ENCODE measurements at regions not wholly inside any gene's neighbourhood (a gene's known extent, or its start where the extent isn't known, plus 50 kb on each side); places are given as distances from the start of the nearest gene placed in this dataset.

DNA sequence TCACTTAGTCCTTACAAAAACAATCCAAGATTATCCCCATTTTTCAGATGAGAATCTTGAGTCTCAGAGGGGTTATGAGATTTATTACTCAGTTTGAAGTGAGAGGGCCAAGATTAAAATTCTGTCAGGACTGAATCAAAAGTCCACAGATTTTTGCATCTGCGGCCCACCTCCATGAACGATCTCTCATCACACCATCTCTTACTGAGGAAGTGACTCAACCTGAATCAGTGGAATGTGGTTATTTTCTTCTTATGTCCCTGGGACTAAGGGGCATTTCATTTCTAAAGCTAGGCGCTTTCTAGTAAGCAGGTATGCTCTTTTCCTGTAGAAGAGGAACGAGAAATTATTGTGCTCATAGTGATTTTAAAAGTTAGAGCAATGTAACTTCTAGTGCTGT lies 360.3 kb upstream of the SPHKAP start:
- TF ChIP-seq CTCF (IDR thresholded peaks at IDR 0.05; ENCODE audit: borderline replicate concordance): no peak
- DNase-seq: no peak
- peaks cover 13% of the 10 kb centered on the region for H3K4me1 ChIP-seq
- no peak overlapping the region for H3K4me3 ChIP-seq
- no peaks in the 10 kb centered on the region for H3K36me3 ChIP-seq
- H3K27me3 ChIP-seq (ENCODE audit: low read depth): no peaks in the 10 kb centered on the region
- peaks cover 13% of the 10 kb centered on the region for H3K9me3 ChIP-seq (replicated peaks)
- intact Hi-C loops (cut with micrococcal nuclease): no loop called here
- H3K27ac ChIP-seq (replicated peaks): no peak overlapping the region

DNA sequence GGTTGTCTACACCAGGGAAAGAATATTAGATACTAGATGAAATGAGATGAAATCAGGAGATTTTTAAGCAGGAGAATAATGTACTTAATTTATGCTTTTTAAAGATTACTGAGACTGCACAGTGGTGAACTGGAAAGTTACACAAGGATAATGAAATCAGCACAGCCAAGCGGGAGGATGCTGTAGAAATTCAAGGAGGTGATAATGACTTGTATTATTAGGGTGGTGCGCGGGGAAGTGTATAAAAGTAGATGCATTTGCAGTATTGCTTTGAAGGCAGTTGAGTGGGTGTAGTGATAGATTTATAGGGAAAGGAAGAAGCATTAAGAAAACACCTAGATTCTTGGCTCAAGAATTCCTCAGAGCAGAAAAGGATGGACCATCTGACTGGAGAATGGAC lies 359.5 kb upstream of the SPHKAP start:
- TF ChIP-seq CTCF (IDR thresholded peaks at IDR 0.05; ENCODE audit: borderline replicate concordance): no peak
- no peak for DNase-seq
- intact Hi-C loops (cut with micrococcal nuclease): no loop called here

GRCh38 chr2:228535396-228535795 lies 353.9 kb upstream of the SPHKAP start:
- Histone ChIP-seq H3K4me3 (no peak overlapping the region), H3K36me3 (no peaks in the 10 kb centered on the region), H3K9me3 (replicated peaks) (peaks cover 28% of the 10 kb centered on the region), H3K27ac (replicated peaks) (no peak overlapping the region), H3K27me3 (ENCODE audit: low read depth) (no peaks in the 10 kb centered on the region), H3K4me1 (no peaks in the 10 kb centered on the region)
- intact Hi-C loops (cut with micrococcal nuclease): no loop called here
- no peak for TF ChIP-seq CTCF (IDR thresholded peaks at IDR 0.05; ENCODE audit: borderline replicate concordance)
- no peak for DNase-seq

More for the DNA sequence above, 359.5 kb upstream of the SPHKAP start:
- H3K27ac ChIP-seq (replicated peaks): no peak overlapping the region
- H3K36me3 ChIP-seq: no peaks in the 10 kb centered on the region
- no peak overlapping the region for H3K4me3 ChIP-seq
- H3K9me3 ChIP-seq (replicated peaks): peaks cover 13% of the 10 kb centered on the region
- no peaks in the 10 kb centered on the region for H3K27me3 ChIP-seq (ENCODE audit: low read depth)
- H3K4me1 ChIP-seq: peaks cover 13% of the 10 kb centered on the region

DNA sequence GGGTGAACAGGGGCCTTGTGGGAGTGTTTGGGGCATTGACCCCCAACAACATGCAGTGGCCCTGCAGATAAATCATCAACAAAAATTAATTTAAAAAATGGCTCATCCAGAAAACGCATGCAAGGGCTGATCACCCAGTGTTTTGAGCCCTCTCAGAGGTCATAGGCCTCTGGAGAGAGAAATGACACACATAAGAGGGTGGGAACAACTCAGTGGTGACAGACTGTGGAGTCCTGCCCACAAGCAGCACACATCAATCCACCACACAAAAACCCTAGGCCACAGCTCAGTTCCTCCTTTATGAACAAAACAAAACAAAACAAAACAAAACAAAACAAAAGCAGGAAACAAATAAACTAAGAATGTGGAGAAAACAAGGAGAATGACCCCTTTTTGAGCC lies 351.7 kb upstream of the SPHKAP start:
- no peak for TF ChIP-seq CTCF (IDR thresholded peaks at IDR 0.05; ENCODE audit: borderline replicate concordance)
- H3K4me1 ChIP-seq: no peaks in the 10 kb centered on the region
- intact Hi-C loops (cut with micrococcal nuclease): no loop called here
- H3K27me3 ChIP-seq (ENCODE audit: low read depth): no peaks in the 10 kb centered on the region
- no peak overlapping the region for H3K4me3 ChIP-seq
- no peaks in the 10 kb centered on the region for H3K36me3 ChIP-seq
- no peak for DNase-seq
- H3K27ac ChIP-seq (replicated peaks): no peak overlapping the region
- H3K9me3 ChIP-seq (replicated peaks): peaks cover 28% of the 10 kb centered on the region

- intact Hi-C loops (cut with micrococcal nuclease): no loop called here
- H3K9me3 ChIP-seq (replicated peaks): peaks cover 27% of the 10 kb centered on the region
- H3K4me3 ChIP-seq: no peak overlapping the region
- DNase-seq: no peak
- no peak for TF ChIP-seq CTCF (IDR thresholded peaks at IDR 0.05; ENCODE audit: borderline replicate concordance)
- no peaks in the 10 kb centered on the region for H3K27me3 ChIP-seq (ENCODE audit: low read depth)
- H3K36me3 ChIP-seq: no peaks in the 10 kb centered on the region
- H3K4me1 ChIP-seq: no peaks in the 10 kb centered on the region
- no peak overlapping the region for H3K27ac ChIP-seq (replicated peaks)
Observed at GRCh38 chr2:228532233-228532632, 350.7 kb upstream of the SPHKAP start.

Data from left ventricle myocardium inferior (tissue), 1 donor.